ENCODE measurements at regions not wholly inside any gene's neighbourhood (a gene's known extent, or its start where the extent isn't known, plus 50 kb on each side); places are given as distances from the start of the nearest gene placed in this dataset.

- H4K20me1 ChIP-seq (ENCODE audit: insufficient read depth), result no peaks in the 10 kb centered on the region
- H3K36me3 ChIP-seq (ENCODE audit: control insufficient read depth in 1 of 2, insufficient read depth in 2 of 2, low read length in 2 of 2), result no peaks in the 10 kb centered on the region
- TF ChIP-seq CEBPB (IDR thresholded peaks at IDR 0.05; ENCODE audit: low read depth), result no peak
- TF ChIP-seq ATF3 (IDR thresholded peaks at IDR 0.05), result no peak
- no peak for TF ChIP-seq SP1 (IDR thresholded peaks at IDR 0.05; ENCODE audit: low read depth)
- TF ChIP-seq JUND (IDR thresholded peaks at IDR 0.05), result no peak
- no peak for TF ChIP-seq POLR2A (IDR thresholded peaks at IDR 0.05; ENCODE audit: borderline replicate concordance, extremely low read depth, insufficient read depth, insufficient read length)
- no peak for TF ChIP-seq EGR1 (IDR thresholded peaks at IDR 0.05; ENCODE audit: low read depth)
- no peak for TF ChIP-seq ELF1 (IDR thresholded peaks at IDR 0.05; ENCODE audit: borderline replicate concordance, low read depth)
- TF ChIP-seq SRF (IDR thresholded peaks at IDR 0.05; ENCODE audit: low read depth), result no peak
- TF ChIP-seq MAX (IDR thresholded peaks at IDR 0.05), result no peak
- no peak for TF ChIP-seq EZH2phosphoT487 (IDR thresholded peaks at IDR 0.05; ENCODE audit: borderline replicate concordance)
- no peak for TF ChIP-seq CBX3 (IDR thresholded peaks at IDR 0.05; ENCODE audit: low read depth)
- no peak for TF ChIP-seq POLR2AphosphoS5 (IDR thresholded peaks at IDR 0.05; ENCODE audit: low read depth, low read length)
- TF ChIP-seq EZH2 (IDR thresholded peaks at IDR 0.05), result no peak
- TF ChIP-seq CTCF (IDR thresholded peaks at IDR 0.05 in 2 of 3, conservative IDR thresholded peaks at IDR 0.05 in 1 of 3; ENCODE audit: borderline replicate concordance in 1 of 3, insufficient read depth in 1 of 3, low read depth in 2 of 3, low read length in 2 of 3), result no peak
- TF ChIP-seq ZBTB33 (IDR thresholded peaks at IDR 0.05; ENCODE audit: extremely low read depth, insufficient replicate concordance, low read length), result no peak
- TF ChIP-seq ZFX (IDR thresholded peaks at IDR 0.05), result no peak
- H3K9me2 ChIP-seq (ENCODE audit: insufficient read depth), result no peaks in the 10 kb centered on the region
- RAD21 ChIA-PET (ENCODE audit: low non-redundant PET in 1 of 2, low total read pairs in 2 of 2, uncharacterized antibody in 2 of 2, unreplicated experiment in 2 of 2), result interaction anchor here in 1 of 2 experiments (0.6 kb wide), 1 partner anchor 291 kb away, joined by 4 read pairs; no protein-coding TSS in a partner anchor
- ATAC-seq, result no peak
- H2AFZ ChIP-seq (ENCODE audit: low read depth, low read length, poor library complexity, severe bottlenecking), result no peak overlapping the region
- H3K79me2 ChIP-seq (ENCODE audit: insufficient read depth, low read length), result no peaks in the 10 kb centered on the region
- H3K27ac ChIP-seq (ENCODE audit: low read depth, low read length), result no peak overlapping the region
- H3K4me2 ChIP-seq (ENCODE audit: low read length), result no peak overlapping the region
- no peak overlapping the region for H3K9ac ChIP-seq (ENCODE audit: low read length)
- no peak for DNase-seq (ENCODE audit: low read depth, low spot score)
- CTCF ChIA-PET, result no interaction called here
- POLR2A ChIA-PET, result no interaction called here
- H3K9me3 ChIP-seq (ENCODE audit: control insufficient read depth in 1 of 2, insufficient read depth in 1 of 2, low read depth in 1 of 2, low read length in 2 of 2), result no peaks in the 10 kb centered on the region
- H3K27me3 ChIP-seq (ENCODE audit: insufficient read depth, low read length), result no peaks in the 10 kb centered on the region
- no TSS peak for BruUV-seq (replicated peaks)
- intact Hi-C loops (cut with micrococcal nuclease), result no loop called here
- no peak overlapping the region for H3K4me3 ChIP-seq (replicated peaks in 1 of 2; ENCODE audit: low read depth in 1 of 2, low read length in 2 of 2)
- no peaks in the 10 kb centered on the region for H3K4me1 ChIP-seq (ENCODE audit: control insufficient read depth in 1 of 2, insufficient read depth in 2 of 2, low read length in 2 of 2)
Measured at GRCh38 chr11:28981381-28981780, 873.2 kb downstream of the METTL15 start.
